ENCODE measurements at regions not wholly inside any gene's neighbourhood (a gene's known extent, or its start where the extent isn't known, plus 50 kb on each side); places are given as distances from the start of the nearest gene placed in this dataset.

DNA sequence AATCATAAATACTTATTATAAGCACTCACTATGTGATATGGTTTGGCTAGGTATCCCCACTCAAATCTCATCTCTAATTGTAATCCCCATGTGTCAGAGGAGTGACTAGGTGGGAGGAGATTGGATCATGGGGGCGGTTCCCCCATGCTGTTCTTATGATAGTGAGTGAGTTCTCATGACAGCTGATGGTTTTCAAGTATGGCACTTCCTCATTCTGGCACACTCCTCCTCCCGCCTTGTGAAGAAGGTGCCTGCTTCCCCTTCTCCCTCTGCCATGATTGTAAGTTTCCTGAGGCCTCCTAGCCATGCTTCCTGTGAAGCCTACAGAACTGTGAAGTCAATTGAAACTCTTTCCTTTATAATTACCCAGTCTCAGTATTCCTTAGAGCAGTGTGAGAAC, 53.3 kb upstream of the CHMP2B start:
- TF ChIP-seq JUNB (CRISPR knock-in tag; IDR thresholded peaks at IDR 0.05; ENCODE audit: borderline replicate concordance) (no peak), TAF1 (CRISPR knock-in tag; IDR thresholded peaks at IDR 0.05) (no peak)
